Caco-2 (cell line): ENCODE measurements at regions not wholly inside any gene's neighbourhood (a gene's known extent, or its start where the extent isn't known, plus 50 kb on each side); places are given as distances from the start of the nearest gene placed in this dataset.

ENCODE experiments used
- BruUV-seq: library from RNA; stranded (reverse); fragments of 400-500 nt; replicated peaks from 2 replicates; lab custom pipeline; 2021; lab: Mats Ljungman, UMichigan
- CTCF ChIA-PET: fragments of 300-600 bp; sonication (Branson Sonifier 250); formaldehyde crosslinking; loops from one replicate; lab custom pipeline; 2022; ENCODE audit warnings: antibody characterized with exemption; lab: Charles Lee
- POLR2A ChIA-PET: fragments of 300-600 bp; sonication (Branson Sonifier 250); formaldehyde crosslinking; loops from one replicate; lab custom pipeline; 2022; ENCODE audit warnings: antibody characterized with exemption; lab: Charles Lee
- DNase-seq, 2 experiments: peaks; one replicate each; pipeline versions ENCODE4 v3.0.0 to v3.0.0-alpha.2; 2020 to 2022
- H3K27me3 ChIP-seq: replicated peaks from 2 replicates; pipeline ENCODE4 v1.6.0; 2011; ENCODE audit warnings: low read length; ENCODE audit not compliant: control insufficient read depth, insufficient read depth
- H3K36me3 ChIP-seq: 2 replicates; pipeline ENCODE4 v1.5.1; 2011; ENCODE audit warnings: low read length; ENCODE audit not compliant: control insufficient read depth, insufficient read depth
- H3K4me1 ChIP-seq: fragments of 250-450 bp; sonication (Bioruptor Pico); 2 replicates; pipeline ENCODE4 v1.5.1; 2020; ENCODE audit warnings: mild to moderate bottlenecking
- H3K4me3 ChIP-seq: 2 replicates; pipeline ENCODE4 v1.5.1; 2011; ENCODE audit warnings: low read depth, mild to moderate bottlenecking, control low read depth, low read length
- H3K9me3 ChIP-seq: fragments of 250-450 bp; sonication (Bioruptor Pico); 2 replicates; pipeline ENCODE4 v1.5.1; 2020; ENCODE audit warnings: mild to moderate bottlenecking, moderate library complexity
- H3K27ac Mint-ChIP-seq: one replicate; pipeline ENCODE4 v1.8.0; 2022; ENCODE audit warnings: mixed read lengths; ENCODE audit not compliant: unreplicated experiment
- H3K27me3 Mint-ChIP-seq: one replicate; pipeline ENCODE4 v1.8.0; 2022; ENCODE audit warnings: mixed read lengths; ENCODE audit not compliant: insufficient read depth, unreplicated experiment
- H3K36me3 Mint-ChIP-seq: one replicate; pipeline ENCODE4 v1.8.0; 2022; ENCODE audit warnings: mild to moderate bottlenecking, mixed read lengths; ENCODE audit not compliant: insufficient read depth, unreplicated experiment
- H3K4me1 Mint-ChIP-seq: one replicate; pipeline ENCODE4 v1.8.0; 2022; ENCODE audit warnings: low read depth, mixed read lengths; ENCODE audit not compliant: unreplicated experiment
- H3K4me3 Mint-ChIP-seq: one replicate; pipeline ENCODE4 v1.8.0; 2022; ENCODE audit warnings: mild to moderate bottlenecking, moderate library complexity, mixed read lengths; ENCODE audit not compliant: unreplicated experiment
- H3K9me3 Mint-ChIP-seq: one replicate; pipeline ENCODE4 v1.8.0; 2022; ENCODE audit warnings: mixed read lengths; ENCODE audit not compliant: unreplicated experiment
- CTCF ChIP-seq, 2 experiments: fragments of 200-600 bp in 1 of 2; IDR thresholded peaks; 1 replicate in 1 of 2; 2 replicates in 1 of 2; pipeline versions ENCODE4 v1.5.1 to v1.8.0; 2011 to 2022; ENCODE audit warnings: antibody characterized with exemption in 1 of 2, control low read depth in 1 of 2, inconsistent platforms in 1 of 2, low read depth in 1 of 2, low read length in 1 of 2, mild to moderate bottlenecking in 1 of 2, moderate library complexity in 1 of 2; ENCODE audit not compliant: insufficient read depth in 1 of 2, severe bottlenecking in 1 of 2, unreplicated experiment in 1 of 2
- intact Hi-C: fragments of 100-400 bp; cut with micrococcal nuclease; formaldehyde crosslinking; loops from one replicate; pipeline ENCODE4 v1.10.0; 2022; ENCODE audit not compliant: unreplicated experiment

GRCh38 chr2:19706332-19706731 is 195.5 kb downstream of the TTC32 start:
- Mint-ChIP-seq H3K4me3 (no peak overlapping the region), H3K36me3 (no peaks in the 10 kb centered on the region), H3K27me3 (peaks cover 15% of the 10 kb centered on the region), H3K27ac (no peak overlapping the region), H3K4me1 (no peaks in the 10 kb centered on the region), H3K9me3 (no peaks in the 10 kb centered on the region)
- Histone ChIP-seq H3K4me1 (no peaks in the 10 kb centered on the region), H3K4me3 (no peak overlapping the region), H3K9me3 (no peaks in the 10 kb centered on the region; the same call in 1 of the 2 replicates), H3K27me3 (no peaks in the 10 kb centered on the region), H3K36me3 (no peaks in the 10 kb centered on the region)
- intact Hi-C loops, result no loop called here
- no TSS peak for BruUV-seq
- TF ChIP-seq CTCF (IDR thresholded peaks at IDR 0.05; ENCODE audit: insufficient read depth in 1 of 2, low read depth in 1 of 2, low read length in 1 of 2, severe bottlenecking in 1 of 2, unreplicated experiment in 1 of 2), result no peak
- CTCF ChIA-PET, result no interaction called here
- DNase-seq, result no peak
- POLR2A ChIA-PET, result no interaction called here

DNA sequence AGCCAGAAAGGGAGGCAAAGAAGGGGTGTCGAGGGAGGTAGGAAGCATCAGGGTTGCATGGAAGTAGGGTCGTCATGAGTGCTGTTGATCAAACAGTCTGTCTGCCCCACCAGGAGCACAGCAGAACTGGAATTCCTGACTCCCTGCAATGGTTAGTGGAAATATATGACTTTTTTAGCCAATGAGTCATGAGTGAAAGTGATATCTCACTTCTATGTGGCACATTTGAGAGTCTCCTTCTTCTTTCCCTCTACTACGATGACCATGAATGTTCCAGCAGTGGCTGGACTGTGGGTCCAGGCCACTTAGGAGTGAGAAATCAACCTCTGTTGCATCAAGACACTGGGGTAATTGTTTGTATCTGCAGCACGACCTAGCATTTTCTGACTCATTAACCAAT is 199.5 kb downstream of the TTC32 start:
- Mint-ChIP-seq H3K4me3 (no peak overlapping the region), H3K27me3 (peaks cover 15% of the 10 kb centered on the region), H3K9me3 (peaks cover 7% of the 10 kb centered on the region), H3K36me3 (no peaks in the 10 kb centered on the region), H3K4me1 (no peaks in the 10 kb centered on the region), H3K27ac (no peak overlapping the region)
- Histone ChIP-seq H3K27me3 (no peaks in the 10 kb centered on the region), H3K4me3 (no peak overlapping the region), H3K9me3 (no peaks in the 10 kb centered on the region; the same call in 1 of the 2 replicates), H3K4me1 (no peaks in the 10 kb centered on the region), H3K36me3 (no peaks in the 10 kb centered on the region)
- no peak for TF ChIP-seq CTCF (IDR thresholded peaks at IDR 0.05; ENCODE audit: insufficient read depth in 1 of 2, low read depth in 1 of 2, low read length in 1 of 2, severe bottlenecking in 1 of 2, unreplicated experiment in 1 of 2)
- intact Hi-C loops, result no loop called here
- no TSS peak for BruUV-seq
- DNase-seq, result no peak
- POLR2A ChIA-PET, result no interaction called here
- CTCF ChIA-PET, result no interaction called here

- Histone ChIP-seq H3K9me3 (no peaks in the 10 kb centered on the region; the same call in none of the 2 replicates), H3K4me1 (no peaks in the 10 kb centered on the region), H3K27me3 (no peaks in the 10 kb centered on the region), H3K4me3 (no peak overlapping the region), H3K36me3 (no peaks in the 10 kb centered on the region)
- Mint-ChIP-seq H3K27me3 (peaks cover 11% of the 10 kb centered on the region), H3K36me3 (no peaks in the 10 kb centered on the region), H3K4me3 (no peak overlapping the region), H3K9me3 (peaks cover 16% of the 10 kb centered on the region), H3K27ac (no peak overlapping the region), H3K4me1 (no peaks in the 10 kb centered on the region)
- no peak for TF ChIP-seq CTCF (IDR thresholded peaks at IDR 0.05; ENCODE audit: insufficient read depth in 1 of 2, low read depth in 1 of 2, low read length in 1 of 2, severe bottlenecking in 1 of 2, unreplicated experiment in 1 of 2)
- POLR2A ChIA-PET, result no interaction called here
- intact Hi-C loops, result no loop called here
- CTCF ChIA-PET, result no interaction called here
- BruUV-seq, result no TSS peak
- DNase-seq, result no peak
These were observed 200.8 kb downstream of the TTC32 start for GRCh38 chr2:19700861-19701585.
